ENCODE measurements at regions not wholly inside any gene's neighbourhood (a gene's known extent, or its start where the extent isn't known, plus 50 kb on each side); places are given as distances from the start of the nearest gene placed in this dataset.

DNA sequence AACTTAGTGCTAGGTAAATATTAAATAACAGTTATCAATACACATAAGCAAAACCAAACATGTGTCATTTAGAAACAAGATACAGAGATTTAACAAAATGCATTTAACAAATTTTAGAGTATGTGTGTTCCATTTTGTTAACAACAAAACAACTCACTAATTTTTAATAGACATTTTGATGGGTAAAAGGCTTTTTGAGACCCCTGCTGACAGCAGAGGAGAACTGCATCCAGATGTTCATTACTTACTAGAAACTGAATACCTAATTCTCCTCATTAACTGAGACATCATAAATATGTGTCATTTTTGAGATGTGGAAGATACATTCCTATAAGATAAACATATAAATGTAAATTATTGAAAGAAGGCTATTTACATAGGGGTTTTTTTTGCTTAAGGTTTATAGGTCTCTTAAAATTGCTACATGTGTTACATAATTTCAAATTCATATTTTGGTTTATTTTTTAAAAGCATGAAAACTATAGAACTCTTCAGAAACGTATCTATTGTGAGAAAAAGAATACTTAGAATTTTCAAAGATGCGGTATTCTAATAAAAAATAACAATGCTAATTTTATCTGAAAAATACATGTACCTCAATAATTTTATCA lies 1009.8 kb downstream of the TUSC7 start:
- no peaks in the 10 kb centered on the region for H3K36me3 ChIP-seq
- TF ChIP-seq, protein P1, sequence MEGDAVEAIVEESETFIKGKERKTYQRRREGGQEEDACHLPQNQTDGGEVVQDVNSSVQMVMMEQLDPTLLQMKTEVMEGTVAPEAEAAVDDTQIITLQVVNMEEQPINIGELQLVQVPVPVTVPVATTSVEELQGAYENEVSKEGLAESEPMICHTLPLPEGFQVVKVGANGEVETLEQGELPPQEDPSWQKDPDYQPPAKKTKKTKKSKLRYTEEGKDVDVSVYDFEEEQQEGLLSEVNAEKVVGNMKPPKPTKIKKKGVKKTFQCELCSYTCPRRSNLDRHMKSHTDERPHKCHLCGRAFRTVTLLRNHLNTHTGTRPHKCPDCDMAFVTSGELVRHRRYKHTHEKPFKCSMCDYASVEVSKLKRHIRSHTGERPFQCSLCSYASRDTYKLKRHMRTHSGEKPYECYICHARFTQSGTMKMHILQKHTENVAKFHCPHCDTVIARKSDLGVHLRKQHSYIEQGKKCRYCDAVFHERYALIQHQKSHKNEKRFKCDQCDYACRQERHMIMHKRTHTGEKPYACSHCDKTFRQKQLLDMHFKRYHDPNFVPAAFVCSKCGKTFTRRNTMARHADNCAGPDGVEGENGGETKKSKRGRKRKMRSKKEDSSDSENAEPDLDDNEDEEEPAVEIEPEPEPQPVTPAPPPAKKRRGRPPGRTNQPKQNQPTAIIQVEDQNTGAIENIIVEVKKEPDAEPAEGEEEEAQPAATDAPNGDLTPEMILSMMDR (IDR thresholded peaks at IDR 0.05): peak; percentile 66 to 69
- no peak for DNase-seq
- no peaks in the 10 kb centered on the region for H3K4me1 ChIP-seq
- H3K9me3 ChIP-seq: no peaks in the 10 kb centered on the region
- peaks cover 0 to 4% of the 10 kb centered on the region in 2 donors for H3K27me3 ChIP-seq
- H3K27ac ChIP-seq: no peak overlapping the region
- H3K4me3 ChIP-seq: no peak overlapping the region
- intact Hi-C loops (cut with DNase I; ENCODE audit: low total_unique reads): no loop called here

DNA sequence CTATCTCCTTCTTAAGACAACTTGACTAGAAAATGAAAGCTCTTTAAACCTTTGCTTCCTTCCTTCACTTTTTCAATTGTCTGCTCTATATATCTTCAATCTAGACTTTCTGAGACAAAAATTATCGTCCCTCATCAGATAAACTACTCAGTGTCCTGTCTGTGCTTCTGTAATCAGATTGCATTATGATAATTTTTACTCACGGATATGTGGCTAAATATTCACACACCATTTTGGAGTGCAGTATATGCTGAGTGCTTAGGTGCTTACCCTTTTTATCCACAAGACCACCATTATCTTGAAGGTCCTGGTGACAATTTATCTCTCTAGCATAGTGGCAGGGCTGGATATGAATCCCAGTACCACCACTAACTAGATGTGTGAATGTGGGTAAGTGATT lies 1012.3 kb downstream of the TUSC7 start:
- Histone ChIP-seq H3K36me3 (no peaks in the 10 kb centered on the region), H3K4me1 (no peaks in the 10 kb centered on the region), H3K27me3 (peaks cover 0 to 4% of the 10 kb centered on the region in 2 donors), H3K4me3 (no peak overlapping the region), H3K9me3 (no peaks in the 10 kb centered on the region), H3K27ac (no peak overlapping the region)
- TF ChIP-seq, protein P1 (IDR thresholded peaks at IDR 0.05): no peak
- no peak for DNase-seq
- intact Hi-C loops (cut with DNase I; ENCODE audit: low total_unique reads): no loop called here

DNA sequence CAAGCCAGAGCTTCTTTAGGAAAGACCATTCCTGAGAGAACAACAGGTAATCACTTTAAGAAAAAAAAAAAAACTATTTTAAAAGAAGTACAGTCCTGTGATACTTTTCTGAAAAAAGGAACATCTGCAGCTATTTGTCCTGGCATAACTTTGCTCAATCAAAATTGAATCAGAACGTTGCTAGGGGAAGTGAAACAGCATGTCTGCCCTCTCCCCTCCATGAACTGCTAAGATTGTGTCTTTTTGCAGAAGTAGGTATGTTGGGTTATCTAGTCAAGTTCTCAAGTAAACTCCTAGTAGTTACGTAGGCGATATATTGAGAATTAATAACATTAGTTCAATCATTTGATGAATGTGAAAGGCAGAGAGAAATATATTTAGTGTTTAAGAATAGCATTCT lies 1013.3 kb downstream of the TUSC7 start:
- H3K27me3 ChIP-seq: peaks cover 0 to 4% of the 10 kb centered on the region in 2 donors
- TF ChIP-seq, protein P1 (IDR thresholded peaks at IDR 0.05): no peak
- no peak for DNase-seq
- H3K36me3 ChIP-seq: no peaks in the 10 kb centered on the region
- H3K9me3 ChIP-seq: no peaks in the 10 kb centered on the region
- no peaks in the 10 kb centered on the region for H3K4me1 ChIP-seq
- H3K4me3 ChIP-seq: no peak overlapping the region
- no peak overlapping the region for H3K27ac ChIP-seq
- intact Hi-C loops (cut with DNase I; ENCODE audit: low total_unique reads): no loop called here

DNA sequence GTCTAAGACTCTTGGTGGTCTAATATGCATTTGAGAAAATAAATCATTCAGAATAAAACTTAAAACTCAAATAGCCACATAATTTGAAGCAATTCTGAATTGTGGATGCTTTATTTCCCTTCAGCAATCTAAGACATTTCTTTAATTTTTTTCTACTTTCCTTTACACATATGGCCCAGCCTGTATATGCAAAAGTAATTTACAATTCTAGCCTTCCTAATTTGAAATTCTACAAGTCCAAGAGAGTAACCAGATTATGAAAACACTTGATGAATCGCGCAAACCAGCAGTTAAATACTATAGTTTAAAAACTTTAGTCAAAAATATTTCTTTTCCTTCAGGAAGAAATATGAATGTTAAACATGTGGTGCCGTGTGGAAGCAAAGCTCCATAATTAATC lies 1014.2 kb downstream of the TUSC7 start:
- Histone ChIP-seq H3K4me1 (no peaks in the 10 kb centered on the region), H3K27ac (no peak overlapping the region), H3K36me3 (no peaks in the 10 kb centered on the region), H3K27me3 (peaks cover 0 to 4% of the 10 kb centered on the region in 2 donors), H3K9me3 (no peaks in the 10 kb centered on the region), H3K4me3 (no peak overlapping the region)
- no peak for DNase-seq
- intact Hi-C loops (cut with DNase I; ENCODE audit: low total_unique reads): no loop called here
- TF ChIP-seq, protein P1 (IDR thresholded peaks at IDR 0.05): no peak

DNA sequence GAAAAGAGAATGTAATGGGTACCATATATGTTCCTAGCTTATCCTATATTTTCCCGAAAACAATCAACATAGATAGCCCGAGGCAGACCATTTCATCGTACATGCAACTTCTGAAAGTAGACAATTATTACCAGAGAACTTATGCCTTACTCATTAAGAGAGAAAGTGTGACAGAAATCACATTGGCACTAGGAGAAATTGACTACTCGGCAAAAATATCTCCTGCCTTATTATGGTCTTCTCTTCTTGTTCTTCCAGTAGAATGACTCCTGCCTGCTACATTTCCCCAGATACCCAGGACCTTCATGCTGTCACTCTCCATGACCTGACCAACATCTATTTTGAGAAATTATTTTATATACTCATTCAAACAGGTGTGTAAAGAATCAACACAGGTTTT lies 1015.7 kb downstream of the TUSC7 start:
- H3K9me3 ChIP-seq: no peaks in the 10 kb centered on the region
- H3K27ac ChIP-seq: no peak overlapping the region
- no peaks in the 10 kb centered on the region for H3K36me3 ChIP-seq
- peaks cover 0 to 4% of the 10 kb centered on the region in 2 donors for H3K27me3 ChIP-seq
- intact Hi-C loops (cut with DNase I; ENCODE audit: low total_unique reads): no loop called here
- H3K4me3 ChIP-seq: no peak overlapping the region
- no peaks in the 10 kb centered on the region for H3K4me1 ChIP-seq
- TF ChIP-seq, protein P1 (IDR thresholded peaks at IDR 0.05): no peak
- no peak for DNase-seq

DNA sequence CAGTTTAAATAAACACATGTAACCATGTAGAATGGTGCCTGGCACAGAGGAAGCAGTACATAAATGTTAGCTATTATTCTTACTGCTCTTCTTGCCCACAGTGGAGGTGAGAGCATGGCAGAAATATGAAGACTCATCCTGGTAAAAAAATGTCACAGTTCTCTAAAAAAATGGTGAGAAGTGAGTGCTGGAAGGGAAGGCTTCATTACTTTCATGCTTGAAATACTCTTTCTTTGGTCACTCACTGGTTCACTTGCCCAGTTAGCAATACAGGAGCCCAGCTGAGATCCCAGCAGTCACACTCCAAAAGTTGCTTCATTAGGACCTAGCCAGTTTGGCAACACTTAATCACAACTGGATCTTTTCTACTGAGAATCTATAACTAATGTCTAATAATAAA lies 1017.2 kb downstream of the TUSC7 start:
- no peak for DNase-seq
- no peaks in the 10 kb centered on the region for H3K9me3 ChIP-seq
- intact Hi-C loops (cut with DNase I; ENCODE audit: low total_unique reads): no loop called here
- H3K27ac ChIP-seq: no peak overlapping the region
- no peaks in the 10 kb centered on the region for H3K4me1 ChIP-seq
- H3K27me3 ChIP-seq: peaks cover 0 to 4% of the 10 kb centered on the region in 2 donors
- no peaks in the 10 kb centered on the region for H3K36me3 ChIP-seq
- no peak overlapping the region for H3K4me3 ChIP-seq
- TF ChIP-seq, protein P1 (IDR thresholded peaks at IDR 0.05): no peak
